GM12878 (cell line): ENCODE measurements at regions not wholly inside any gene's neighbourhood (a gene's known extent, or its start where the extent isn't known, plus 50 kb on each side); places are given as distances from the start of the nearest gene placed in this dataset.

Experiments used
- ATAC-seq: fragments of 200-7000 bp; cut with Tn5 transposase; 3 replicates; pipeline ENCODE4 v1.9.1; 2020; ENCODE audit warnings: mild to moderate bottlenecking, moderate library complexity
- BruUV-seq: library from RNA; stranded (reverse); fragments of 400-500 nt; replicated peaks from 2 replicates; lab custom pipeline; 2021; lab: Mats Ljungman, UMichigan
- CTCF ChIA-PET: fragments of 300-600 bp; sonication (Branson Sonifier 250); formaldehyde crosslinking; extraction: SDS; loops from one replicate; lab custom pipeline; 2021; ENCODE audit warnings: inconsistent platforms; lab: Yijun Ruan, JAX
- POLR2A ChIA-PET: fragments of 350-600 bp; formaldehyde crosslinking; extraction: SDS; loops from one replicate; lab custom pipeline; 2021; ENCODE audit warnings: inconsistent platforms; lab: Charles Lee
- RAD21 ChIA-PET: fragments of 300-600 bp; sonication (Branson Sonifier 250); formaldehyde crosslinking; loops from one replicate; lab custom pipeline; 2023; ENCODE audit warnings: antibody characterized with exemption; ENCODE audit not compliant: unreplicated experiment; lab: Charles Lee
- SMC1A ChIA-PET: fragments of 300-600 bp; sonication (Branson Sonifier 250); formaldehyde crosslinking; loops from one replicate; lab custom pipeline; 2023; ENCODE audit not compliant: unreplicated experiment, uncharacterized antibody; lab: Charles Lee
- DNase-seq: peaks from one replicate; pipeline ENCODE4 v3.0.0-alpha.2; 2011; ENCODE audit warnings: low read depth, low spot score
- FAIRE-seq: peaks from 3 replicates; lab custom pipeline; 2011; peaks lifted over from hg19 to GRCh38; lab: Jason Lieb, UNC
- H2AFZ ChIP-seq: 2 replicates; pipeline ENCODE4 v1.6.0; 2011; ENCODE audit warnings: low read depth, low read length, control low read depth; ENCODE audit not compliant: control insufficient read depth
- H3K27ac ChIP-seq: 2 replicates; pipeline ENCODE4 v1.5.1; 2011; ENCODE audit warnings: control low read depth; ENCODE audit not compliant: control insufficient read depth, insufficient read depth
- H3K27me3 ChIP-seq, 2 experiments: replicated peaks in 1 of 2; 2 replicates each; pipeline versions ENCODE4 v1.6.0 to v1.6.1; 2011; ENCODE audit warnings: low read length in 1 of 2; ENCODE audit not compliant: control insufficient read depth in 2 of 2, insufficient read depth in 2 of 2
- H3K36me3 ChIP-seq, 2 experiments: 2 replicates each; pipeline ENCODE4 v1.5.1; 2011; ENCODE audit warnings: low read length in 1 of 2; ENCODE audit not compliant: control insufficient read depth in 2 of 2, insufficient read depth in 2 of 2
- H3K4me1 ChIP-seq: 2 replicates; pipeline ENCODE4 v1.6.1; 2011; ENCODE audit warnings: mild to moderate bottlenecking, low read length, moderate library complexity, mixed read lengths; ENCODE audit not compliant: control insufficient read depth, insufficient read depth
- H3K4me2 ChIP-seq: 2 replicates; pipeline ENCODE4 v1.6.0; 2011; ENCODE audit warnings: control low read depth; ENCODE audit not compliant: control insufficient read depth, insufficient read depth
- H3K4me3 ChIP-seq: fragments of 200-600 bp; sonication (generic); 2 replicates; pipeline ENCODE4 v1.5.1; 2016
- H3K79me2 ChIP-seq: 2 replicates; pipeline ENCODE4 v1.6.0; 2011; ENCODE audit warnings: low read length; ENCODE audit not compliant: control insufficient read depth, insufficient read depth
- H3K9ac ChIP-seq: 2 replicates; pipeline ENCODE4 v1.8.0; 2011; ENCODE audit warnings: low read length, control low read depth, mixed read lengths; ENCODE audit not compliant: control insufficient read depth, insufficient read depth
- H3K9me3 ChIP-seq: replicated peaks from 3 replicates; pipeline ENCODE4 v1.5.1; 2011; ENCODE audit warnings: mild to moderate bottlenecking, low read length; ENCODE audit not compliant: control insufficient read depth, insufficient read depth
- H4K20me1 ChIP-seq: 2 replicates; pipeline ENCODE4 v1.6.0; 2011; ENCODE audit not compliant: control insufficient read depth, insufficient read depth
- ATF7 ChIP-seq: fragments of 450-650 bp; IDR thresholded peaks from 2 replicates; pipeline ENCODE4 v1.6.1; 2016; ENCODE audit warnings: low read depth, mild to moderate bottlenecking
- BACH1 ChIP-seq: fragments of 450-650 bp; IDR thresholded peaks from 2 replicates; pipeline ENCODE4 v1.6.1; 2017; ENCODE audit warnings: mild to moderate bottlenecking, borderline replicate concordance
- CEBPB ChIP-seq, 2 experiments: fragments of 150-350 bp in 1 of 2; IDR thresholded peaks; 2 replicates each; pipeline ENCODE4 v1.6.1; 2012 to 2014; ENCODE audit warnings: low read depth in 2 of 2, low read length in 2 of 2, borderline replicate concordance in 1 of 2, inconsistent platforms in 1 of 2
- GATAD2B ChIP-seq: fragments of 450-650 bp; conservative IDR thresholded peaks from 2 replicates; pipeline ENCODE4 v1.6.1; 2017; ENCODE audit warnings: low read depth, mild to moderate bottlenecking, moderate library complexity
- HDAC2 ChIP-seq: fragments of 200-600 bp; sonication (generic); IDR thresholded peaks from 2 replicates; pipeline ENCODE4 v1.6.1; 2017
- HDGF ChIP-seq: fragments of 450-650 bp; IDR thresholded peaks from 2 replicates; pipeline ENCODE4 v1.6.1; 2016; ENCODE audit warnings: antibody characterized with exemption
- MXI1 ChIP-seq: fragments of 150-350 bp; IDR thresholded peaks from 2 replicates; pipeline ENCODE4 v1.6.1; 2011; ENCODE audit warnings: low read depth, mild to moderate bottlenecking, inconsistent platforms, low read length, improper control_type of control experiment
- PML ChIP-seq: IDR thresholded peaks from 2 replicates; pipeline ENCODE4 v1.6.1; 2012; ENCODE audit warnings: low read length, inconsistent platforms
- RELA ChIP-seq: fragments of 450-650 bp; IDR thresholded peaks from 2 replicates; pipeline ENCODE4 v1.8.0; 2014; ENCODE audit warnings: borderline replicate concordance; ENCODE audit not compliant: partially characterized antibody
- SREBF1 ChIP-seq: IDR thresholded peaks from 2 replicates; pipeline ENCODE4 v1.6.1; 2012; ENCODE audit warnings: mild to moderate bottlenecking, low read length
- YBX1 ChIP-seq: fragments of 450-650 bp; IDR thresholded peaks from 2 replicates; pipeline ENCODE4 v1.6.1; 2016; ENCODE audit warnings: antibody characterized with exemption
- ZNF622 ChIP-seq: fragments of 450-650 bp; IDR thresholded peaks from 2 replicates; pipeline ENCODE4 v1.6.1; 2017; ENCODE audit warnings: mild to moderate bottlenecking, inconsistent platforms
- WGBS: methylation state at CpG from one replicate; pipeline ENCODE4 v1.1.6; 2016; ENCODE audit warnings: low lambda C conversion rate; ENCODE audit not compliant: insufficient replicate concordance, insufficient coverage; ENCODE audit errors: missing lambda C conversion rate; 5-methylcytosine and 5-hydroxymethylcytosine counted together
- in situ Hi-C: fragments of 300-500 bp; cut with MboI; formaldehyde crosslinking; loops from 9 replicates; pipeline ENCODE4 v1.14.3; 2018; ENCODE audit warnings: mixed read lengths
- intact Hi-C: fragments of 100-400 bp; cut with micrococcal nuclease; formaldehyde crosslinking; loops from one replicate; pipeline ENCODE4 v1.14.2; 2022; ENCODE audit not compliant: unreplicated experiment
- TF ChIP-seq, protein P1 (sequence below): IDR thresholded peaks from 2 replicates; pipeline ENCODE4 v1.6.1; 2012; ENCODE audit warnings: low read depth, low read length, improper control_type of control experiment
- TF ChIP-seq, protein P2 (sequence below): fragments of 450-650 bp; IDR thresholded peaks from 2 replicates; pipeline ENCODE4 v1.6.1; 2017; ENCODE audit warnings: mild to moderate bottlenecking, low read depth, inconsistent platforms; ENCODE audit not compliant: poor library complexity, severe bottlenecking
- TF ChIP-seq, protein P3 (sequence below): fragments of 150-350 bp; IDR thresholded peaks from 2 replicates; pipeline ENCODE4 v1.6.1; 2016; ENCODE audit warnings: low read depth, low read length

DNA sequence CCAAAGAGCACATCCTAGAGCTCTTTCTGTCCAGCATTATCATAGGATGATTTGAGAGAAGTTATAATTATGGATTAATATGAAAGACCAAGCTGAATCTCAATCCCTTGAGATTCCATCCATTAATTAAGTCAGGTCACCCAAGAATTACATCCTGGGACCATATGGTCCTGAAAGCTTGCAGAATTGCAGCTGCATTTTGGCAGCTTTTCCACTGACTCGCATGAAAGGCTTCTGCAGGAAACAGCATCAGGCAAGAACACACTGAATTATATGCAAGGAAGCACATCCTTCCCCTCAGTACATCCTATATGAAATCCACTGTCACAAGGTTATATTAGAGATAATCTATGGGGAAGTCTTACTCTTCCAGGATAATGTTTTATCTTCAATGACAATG is 109.1 kb upstream of the CTNND2 start:
- BruUV-seq: no TSS peak
- no peak overlapping the region for H2AFZ ChIP-seq
- intact Hi-C loops: no loop called here
- no peaks in the 10 kb centered on the region for H3K27me3 ChIP-seq
- ATAC-seq: no peak
- no peak overlapping the region for H3K4me2 ChIP-seq
- H3K9ac ChIP-seq: no peak overlapping the region
- no peak overlapping the region for H3K4me3 ChIP-seq
- no peak for FAIRE-seq
- no peak overlapping the region for H3K27ac ChIP-seq
- no peak for TF ChIP-seq SREBF1
- no peak for TF ChIP-seq HDAC2
- TF ChIP-seq PML: no peak
- TF ChIP-seq, protein P1, sequence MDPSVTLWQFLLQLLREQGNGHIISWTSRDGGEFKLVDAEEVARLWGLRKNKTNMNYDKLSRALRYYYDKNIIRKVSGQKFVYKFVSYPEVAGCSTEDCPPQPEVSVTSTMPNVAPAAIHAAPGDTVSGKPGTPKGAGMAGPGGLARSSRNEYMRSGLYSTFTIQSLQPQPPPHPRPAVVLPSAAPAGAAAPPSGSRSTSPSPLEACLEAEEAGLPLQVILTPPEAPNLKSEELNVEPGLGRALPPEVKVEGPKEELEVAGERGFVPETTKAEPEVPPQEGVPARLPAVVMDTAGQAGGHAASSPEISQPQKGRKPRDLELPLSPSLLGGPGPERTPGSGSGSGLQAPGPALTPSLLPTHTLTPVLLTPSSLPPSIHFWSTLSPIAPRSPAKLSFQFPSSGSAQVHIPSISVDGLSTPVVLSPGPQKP: no peak
- TF ChIP-seq MXI1: no peak
- TF ChIP-seq, protein P2, sequence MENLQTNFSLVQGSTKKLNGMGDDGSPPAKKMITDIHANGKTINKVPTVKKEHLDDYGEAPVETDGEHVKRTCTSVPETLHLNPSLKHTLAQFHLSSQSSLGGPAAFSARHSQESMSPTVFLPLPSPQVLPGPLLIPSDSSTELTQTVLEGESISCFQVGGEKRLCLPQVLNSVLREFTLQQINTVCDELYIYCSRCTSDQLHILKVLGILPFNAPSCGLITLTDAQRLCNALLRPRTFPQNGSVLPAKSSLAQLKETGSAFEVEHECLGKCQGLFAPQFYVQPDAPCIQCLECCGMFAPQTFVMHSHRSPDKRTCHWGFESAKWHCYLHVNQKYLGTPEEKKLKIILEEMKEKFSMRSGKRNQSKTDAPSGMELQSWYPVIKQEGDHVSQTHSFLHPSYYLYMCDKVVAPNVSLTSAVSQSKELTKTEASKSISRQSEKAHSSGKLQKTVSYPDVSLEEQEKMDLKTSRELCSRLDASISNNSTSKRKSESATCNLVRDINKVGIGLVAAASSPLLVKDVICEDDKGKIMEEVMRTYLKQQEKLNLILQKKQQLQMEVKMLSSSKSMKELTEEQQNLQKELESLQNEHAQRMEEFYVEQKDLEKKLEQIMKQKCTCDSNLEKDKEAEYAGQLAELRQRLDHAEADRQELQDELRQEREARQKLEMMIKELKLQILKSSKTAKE: no peak
- TF ChIP-seq BACH1: no peak
- TF ChIP-seq GATAD2B: no peak
- TF ChIP-seq, protein P3, sequence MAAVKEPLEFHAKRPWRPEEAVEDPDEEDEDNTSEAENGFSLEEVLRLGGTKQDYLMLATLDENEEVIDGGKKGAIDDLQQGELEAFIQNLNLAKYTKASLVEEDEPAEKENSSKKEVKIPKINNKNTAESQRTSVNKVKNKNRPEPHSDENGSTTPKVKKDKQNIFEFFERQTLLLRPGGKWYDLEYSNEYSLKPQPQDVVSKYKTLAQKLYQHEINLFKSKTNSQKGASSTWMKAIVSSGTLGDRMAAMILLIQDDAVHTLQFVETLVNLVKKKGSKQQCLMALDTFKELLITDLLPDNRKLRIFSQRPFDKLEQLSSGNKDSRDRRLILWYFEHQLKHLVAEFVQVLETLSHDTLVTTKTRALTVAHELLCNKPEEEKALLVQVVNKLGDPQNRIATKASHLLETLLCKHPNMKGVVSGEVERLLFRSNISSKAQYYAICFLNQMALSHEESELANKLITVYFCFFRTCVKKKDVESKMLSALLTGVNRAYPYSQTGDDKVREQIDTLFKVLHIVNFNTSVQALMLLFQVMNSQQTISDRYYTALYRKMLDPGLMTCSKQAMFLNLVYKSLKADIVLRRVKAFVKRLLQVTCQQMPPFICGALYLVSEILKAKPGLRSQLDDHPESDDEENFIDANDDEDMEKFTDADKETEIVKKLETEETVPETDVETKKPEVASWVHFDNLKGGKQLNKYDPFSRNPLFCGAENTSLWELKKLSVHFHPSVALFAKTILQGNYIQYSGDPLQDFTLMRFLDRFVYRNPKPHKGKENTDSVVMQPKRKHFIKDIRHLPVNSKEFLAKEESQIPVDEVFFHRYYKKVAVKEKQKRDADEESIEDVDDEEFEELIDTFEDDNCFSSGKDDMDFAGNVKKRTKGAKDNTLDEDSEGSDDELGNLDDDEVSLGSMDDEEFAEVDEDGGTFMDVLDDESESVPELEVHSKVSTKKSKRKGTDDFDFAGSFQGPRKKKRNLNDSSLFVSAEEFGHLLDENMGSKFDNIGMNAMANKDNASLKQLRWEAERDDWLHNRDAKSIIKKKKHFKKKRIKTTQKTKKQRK: no peak
- TF ChIP-seq CEBPB (IDR thresholded peaks at IDR 0.05; ENCODE audit: borderline replicate concordance in 1 of 2, low read depth in 2 of 2, low read length in 2 of 2): no peak
- TF ChIP-seq HDGF: no peak
- no peak for TF ChIP-seq ATF7
- no peak for TF ChIP-seq ZNF622
- no peak for TF ChIP-seq YBX1
- TF ChIP-seq RELA: no peak
- CTCF ChIA-PET: interaction anchor here (2.4 kb wide), 1 partner anchor 11 kb away, joined by 5 read pairs; no protein-coding TSS in a partner anchor
- no peaks in the 10 kb centered on the region for H3K36me3 ChIP-seq
- no peak for DNase-seq
- H3K79me2 ChIP-seq: no peaks in the 10 kb centered on the region
- no peaks in the 10 kb centered on the region for H4K20me1 ChIP-seq
- RAD21 ChIA-PET: no interaction called here
- POLR2A ChIA-PET: no interaction called here
- in situ Hi-C loops: loop anchor here (25.0 kb wide), 2 partner anchors 751 to 1551 kb away; no protein-coding TSS in a partner anchor
- H3K9me3 ChIP-seq: no peaks in the 10 kb centered on the region
- SMC1A ChIA-PET: interaction anchor here (1.0 kb wide), 1 partner anchor 42 kb away, joined by 4 read pairs; no protein-coding TSS in a partner anchor
- H3K4me1 ChIP-seq: no peaks in the 10 kb centered on the region
- 33% methylated on average over 1 of the region's 1 CpG for WGBS
